ENCODE measurements at regions not wholly inside any gene's neighbourhood (a gene's known extent, or its start where the extent isn't known, plus 50 kb on each side); places are given as distances from the start of the nearest gene placed in this dataset.

DNA sequence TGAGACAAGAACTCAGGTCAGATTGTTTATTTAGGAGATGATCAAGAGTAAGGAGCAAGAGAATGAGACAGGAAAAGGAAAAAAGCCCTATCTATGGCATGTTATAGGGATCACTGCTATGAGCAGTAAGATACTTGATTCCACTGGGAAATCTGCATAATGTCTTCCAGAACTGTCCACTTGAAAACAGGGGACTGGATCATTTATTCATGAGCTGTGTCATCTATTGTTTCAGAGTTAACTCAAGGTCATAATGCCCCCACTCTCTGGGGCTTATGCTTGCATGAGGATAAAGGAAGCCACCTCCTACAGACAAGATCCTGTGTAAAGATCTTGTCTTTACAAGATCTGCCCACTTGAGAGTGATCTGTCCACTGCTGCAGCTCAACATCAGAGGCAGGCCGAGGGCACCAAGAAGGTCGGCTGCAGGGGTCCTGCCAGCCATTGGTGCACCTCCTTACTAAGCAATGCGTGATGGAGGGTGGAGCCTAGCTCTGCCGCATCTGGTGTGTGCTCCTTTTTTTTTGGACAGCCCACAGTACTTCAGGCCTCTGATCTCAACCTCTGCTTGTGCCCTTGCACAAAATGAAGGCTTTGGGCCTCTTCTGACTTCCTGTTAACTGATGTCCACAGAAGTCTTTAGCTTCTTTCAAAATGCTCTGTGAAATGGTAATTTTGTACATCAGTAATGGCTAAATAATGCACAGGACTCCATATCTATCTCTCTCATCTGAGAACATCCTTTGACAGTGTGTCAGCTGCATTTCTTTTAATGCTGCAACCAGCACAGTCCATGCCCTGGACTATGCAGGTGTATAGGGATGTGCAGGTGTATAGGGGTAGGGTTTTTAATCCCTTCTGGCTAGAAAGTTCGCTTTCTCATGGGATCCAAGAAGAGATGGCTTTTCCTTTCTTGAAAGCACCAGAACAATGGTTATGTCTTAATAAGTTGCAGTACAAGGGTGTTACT lies 95.9 kb upstream of the TRPC3 start:
- TF ChIP-seq, protein P1, sequence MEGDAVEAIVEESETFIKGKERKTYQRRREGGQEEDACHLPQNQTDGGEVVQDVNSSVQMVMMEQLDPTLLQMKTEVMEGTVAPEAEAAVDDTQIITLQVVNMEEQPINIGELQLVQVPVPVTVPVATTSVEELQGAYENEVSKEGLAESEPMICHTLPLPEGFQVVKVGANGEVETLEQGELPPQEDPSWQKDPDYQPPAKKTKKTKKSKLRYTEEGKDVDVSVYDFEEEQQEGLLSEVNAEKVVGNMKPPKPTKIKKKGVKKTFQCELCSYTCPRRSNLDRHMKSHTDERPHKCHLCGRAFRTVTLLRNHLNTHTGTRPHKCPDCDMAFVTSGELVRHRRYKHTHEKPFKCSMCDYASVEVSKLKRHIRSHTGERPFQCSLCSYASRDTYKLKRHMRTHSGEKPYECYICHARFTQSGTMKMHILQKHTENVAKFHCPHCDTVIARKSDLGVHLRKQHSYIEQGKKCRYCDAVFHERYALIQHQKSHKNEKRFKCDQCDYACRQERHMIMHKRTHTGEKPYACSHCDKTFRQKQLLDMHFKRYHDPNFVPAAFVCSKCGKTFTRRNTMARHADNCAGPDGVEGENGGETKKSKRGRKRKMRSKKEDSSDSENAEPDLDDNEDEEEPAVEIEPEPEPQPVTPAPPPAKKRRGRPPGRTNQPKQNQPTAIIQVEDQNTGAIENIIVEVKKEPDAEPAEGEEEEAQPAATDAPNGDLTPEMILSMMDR (IDR thresholded peaks at IDR 0.05) = no peak
- no peak for TF ChIP-seq POLR2A (IDR thresholded peaks at IDR 0.05)
